ENCODE measurements at regions not wholly inside any gene's neighbourhood (a gene's known extent, or its start where the extent isn't known, plus 50 kb on each side); places are given as distances from the start of the nearest gene placed in this dataset.

GRCh38 chr3:107061466-107061865, 315.8 kb upstream of the CCDC54 start:
- no peaks in the 10 kb centered on the region for H3K36me3 ChIP-seq
- H3K27ac ChIP-seq, result no peak overlapping the region
- H3K4me1 ChIP-seq, result peaks cover 0 to 30% (median 3%) of the 10 kb centered on the region in 4 donors
- no peak for DNase-seq
- no peak for TF ChIP-seq CTCF (IDR thresholded peaks at IDR 0.05)
- no peaks in the 10 kb centered on the region for H3K27me3 ChIP-seq
- H3K9me3 ChIP-seq, result no peaks in the 10 kb centered on the region
- no peak overlapping the region for H3K4me3 ChIP-seq
- intact Hi-C loops (cut with DNase I; ENCODE audit: low total_unique reads), result no loop called here

GRCh38 chr3:107062310-107062709, 314.9 kb upstream of the CCDC54 start:
- no peak overlapping the region for H3K4me3 ChIP-seq
- H3K27me3 ChIP-seq, result no peaks in the 10 kb centered on the region
- H3K36me3 ChIP-seq, result no peaks in the 10 kb centered on the region
- DNase-seq, result no peak
- H3K4me1 ChIP-seq, result peaks cover 0 to 30% (median 3%) of the 10 kb centered on the region in 4 donors
- no peak for TF ChIP-seq CTCF (IDR thresholded peaks at IDR 0.05)
- no peak overlapping the region for H3K27ac ChIP-seq
- intact Hi-C loops (cut with DNase I; ENCODE audit: low total_unique reads), result no loop called here
- H3K9me3 ChIP-seq, result no peaks in the 10 kb centered on the region

GRCh38 chr3:107062787-107063186, 314.5 kb upstream of the CCDC54 start:
- Histone ChIP-seq H3K27me3 (no peaks in the 10 kb centered on the region), H3K4me1 (peaks cover 0 to 30% (median 3%) of the 10 kb centered on the region in 4 donors), H3K4me3 (no peak overlapping the region), H3K27ac (peak overlapping the region in 1 of 2 donors; percentile 10), H3K9me3 (no peaks in the 10 kb centered on the region), H3K36me3 (no peaks in the 10 kb centered on the region)
- intact Hi-C loops (cut with DNase I; ENCODE audit: low total_unique reads), result no loop called here
- no peak for DNase-seq
- TF ChIP-seq CTCF (IDR thresholded peaks at IDR 0.05), result no peak

- no peak for DNase-seq
- Histone ChIP-seq H3K4me3 (no peak overlapping the region), H3K4me1 (peaks cover 0 to 30% (median 3%) of the 10 kb centered on the region in 4 donors), H3K36me3 (no peaks in the 10 kb centered on the region), H3K9me3 (no peaks in the 10 kb centered on the region), H3K27me3 (no peaks in the 10 kb centered on the region), H3K27ac (peak overlapping the region in 1 of 2 donors; percentile 10)
- no peak for TF ChIP-seq CTCF (IDR thresholded peaks at IDR 0.05)
- intact Hi-C loops (cut with DNase I; ENCODE audit: low total_unique reads), result no loop called here
Measured at GRCh38 chr3:107063351-107063750, 313.9 kb upstream of the CCDC54 start.

- peak; percentile 68 to 79 for TF ChIP-seq CTCF (IDR thresholded peaks at IDR 0.05)
- peaks cover 0 to 42% (median 5%) of the 10 kb centered on the region in 4 donors for H3K4me1 ChIP-seq
- peak overlapping the region; percentile 4 to 19 for H3K27ac ChIP-seq
- intact Hi-C loops (cut with DNase I; ENCODE audit: low total_unique reads), result no loop called here
- no peak overlapping the region for H3K4me3 ChIP-seq
- peak; percentile 68 to 70 for DNase-seq
- H3K36me3 ChIP-seq, result no peaks in the 10 kb centered on the region
- no peaks in the 10 kb centered on the region for H3K9me3 ChIP-seq
- H3K27me3 ChIP-seq, result no peaks in the 10 kb centered on the region
Measured at GRCh38 chr3:107064405-107065060, 312.7 kb upstream of the CCDC54 start.

All from tibial artery (tissue), 4 donors.